ENCODE measurements at regions not wholly inside any gene's neighbourhood (a gene's known extent, or its start where the extent isn't known, plus 50 kb on each side); places are given as distances from the start of the nearest gene placed in this dataset.
"Not testable (repeated sequence)": the region's sequence is repeated elsewhere in the genome, so short reads cannot be mapped to it uniquely, and the experiment has no call there.

- Mint-ChIP-seq H3K4me3 (ENCODE audit: unreplicated experiment) (no peak overlapping the region), H3K27ac (ENCODE audit: unreplicated experiment) (no peak overlapping the region), H3K36me3 (ENCODE audit: unreplicated experiment) (peaks cover 3% of the 10 kb centered on the region), H3K27me3 (ENCODE audit: unreplicated experiment) (peaks cover 42% of the 10 kb centered on the region), H3K4me1 (ENCODE audit: unreplicated experiment) (no peaks in the 10 kb centered on the region), H3K9me3 (ENCODE audit: unreplicated experiment) (peaks cover 13% of the 10 kb centered on the region)
- no peak for DNase-seq (ENCODE audit: extremely low spot score, unreplicated experiment)
- no peak for TF ChIP-seq CTCF (IDR thresholded peaks at IDR 0.05)
Measured at GRCh38 chr5:127163750-127164149, 90.4 kb upstream of the C5orf63 start.

- no peak overlapping the region for H3K27ac Mint-ChIP-seq (ENCODE audit: unreplicated experiment)
- no peak overlapping the region for H3K4me3 Mint-ChIP-seq (ENCODE audit: unreplicated experiment)
- no peak for DNase-seq (ENCODE audit: extremely low spot score, unreplicated experiment)
- peaks cover 11% of the 10 kb centered on the region for H3K9me3 Mint-ChIP-seq (ENCODE audit: unreplicated experiment)
- H3K36me3 Mint-ChIP-seq (ENCODE audit: unreplicated experiment), result peaks cover 9% of the 10 kb centered on the region
- no peak for TF ChIP-seq CTCF (IDR thresholded peaks at IDR 0.05)
- no peaks in the 10 kb centered on the region for H3K4me1 Mint-ChIP-seq (ENCODE audit: unreplicated experiment)
- H3K27me3 Mint-ChIP-seq (ENCODE audit: unreplicated experiment), result peaks cover 37% of the 10 kb centered on the region
Measured at GRCh38 chr5:127170918-127171600, 97.8 kb upstream of the C5orf63 start.

- DNase-seq (ENCODE audit: extremely low spot score, unreplicated experiment), result no peak
Measured at GRCh38 chr5:127176769-127177168, 103.5 kb upstream of the C5orf63 start.

GRCh38 chr5:127182631-127183030, 108.0 kb upstream of the MEGF10 start:
- H3K36me3 Mint-ChIP-seq (ENCODE audit: unreplicated experiment); DNase-seq (ENCODE audit: extremely low spot score, unreplicated experiment); H3K4me3 Mint-ChIP-seq (ENCODE audit: unreplicated experiment); H3K27ac Mint-ChIP-seq (ENCODE audit: unreplicated experiment); H3K4me1 Mint-ChIP-seq (ENCODE audit: unreplicated experiment); H3K9me3 Mint-ChIP-seq (ENCODE audit: unreplicated experiment): not testable (repeated sequence)
- H3K27me3 Mint-ChIP-seq (ENCODE audit: unreplicated experiment), result peaks cover 16% of the 10 kb centered on the region

More at GRCh38 chr5:127176769-127177168, 103.5 kb upstream of the C5orf63 start:
- no peak overlapping the region for H3K4me3 Mint-ChIP-seq (ENCODE audit: unreplicated experiment)
- peaks cover 15% of the 10 kb centered on the region for H3K27me3 Mint-ChIP-seq (ENCODE audit: unreplicated experiment)
- no peak overlapping the region for H3K27ac Mint-ChIP-seq (ENCODE audit: unreplicated experiment)
- peaks cover 2% of the 10 kb centered on the region for H3K4me1 Mint-ChIP-seq (ENCODE audit: unreplicated experiment)
- peaks cover 9% of the 10 kb centered on the region for H3K36me3 Mint-ChIP-seq (ENCODE audit: unreplicated experiment)
- TF ChIP-seq CTCF (IDR thresholded peaks at IDR 0.05), result no peak
- peaks cover 11% of the 10 kb centered on the region for H3K9me3 Mint-ChIP-seq (ENCODE audit: unreplicated experiment)

- TF ChIP-seq CTCF (IDR thresholded peaks at IDR 0.05), result no peak
- peaks cover 2% of the 10 kb centered on the region for H3K4me1 Mint-ChIP-seq (ENCODE audit: unreplicated experiment)
- no peak overlapping the region for H3K27ac Mint-ChIP-seq (ENCODE audit: unreplicated experiment)
- peaks cover 20% of the 10 kb centered on the region for H3K27me3 Mint-ChIP-seq (ENCODE audit: unreplicated experiment)
- no peaks in the 10 kb centered on the region for H3K36me3 Mint-ChIP-seq (ENCODE audit: unreplicated experiment)
- H3K4me3 Mint-ChIP-seq (ENCODE audit: unreplicated experiment), result no peak overlapping the region
- DNase-seq (ENCODE audit: extremely low spot score, unreplicated experiment), result no peak
- no peaks in the 10 kb centered on the region for H3K9me3 Mint-ChIP-seq (ENCODE audit: unreplicated experiment)
Measured at GRCh38 chr5:127183332-127183731, 107.3 kb upstream of the MEGF10 start.
